Progenitor cell of endocrine pancreas (in vitro differentiated cells): ENCODE measurements at regions not wholly inside any gene's neighbourhood (a gene's known extent, or its start where the extent isn't known, plus 50 kb on each side); places are given as distances from the start of the nearest gene placed in this dataset.

Experiments
- DNase-seq: peaks from one replicate; pipeline ENCODE4 v3.0.0; 2021; ENCODE audit warnings: low spot score; ENCODE audit not compliant: unreplicated experiment
- H3K27ac Mint-ChIP-seq: 2 replicates; pipeline ENCODE4 v1.8.0; 2021; ENCODE audit warnings: mild to moderate bottlenecking, moderate library complexity, mixed read lengths
- H3K27me3 Mint-ChIP-seq: 2 replicates; pipeline ENCODE4 v1.8.0; 2021; ENCODE audit warnings: mixed read lengths
- H3K36me3 Mint-ChIP-seq: 2 replicates; pipeline ENCODE4 v1.8.0; 2022; ENCODE audit warnings: mixed read lengths; ENCODE audit not compliant: insufficient read depth
- H3K4me1 Mint-ChIP-seq: 2 replicates; pipeline ENCODE4 v1.8.0; 2021; ENCODE audit warnings: low read depth, mixed read lengths
- H3K4me3 Mint-ChIP-seq: 2 replicates; pipeline ENCODE4 v1.8.0; 2021; ENCODE audit warnings: low read depth, mild to moderate bottlenecking, moderate library complexity, mixed read lengths
- H3K9me3 Mint-ChIP-seq: 2 replicates; pipeline ENCODE4 v1.8.0; 2021; ENCODE audit warnings: low read depth, mixed read lengths
- CTCF ChIP-seq: fragments of 200-600 bp; sonication (generic); IDR thresholded peaks from one replicate; pipeline ENCODE4 v1.5.0; 2021; ENCODE audit warnings: antibody characterized with exemption, mild to moderate bottlenecking; ENCODE audit not compliant: unreplicated experiment

DNA sequence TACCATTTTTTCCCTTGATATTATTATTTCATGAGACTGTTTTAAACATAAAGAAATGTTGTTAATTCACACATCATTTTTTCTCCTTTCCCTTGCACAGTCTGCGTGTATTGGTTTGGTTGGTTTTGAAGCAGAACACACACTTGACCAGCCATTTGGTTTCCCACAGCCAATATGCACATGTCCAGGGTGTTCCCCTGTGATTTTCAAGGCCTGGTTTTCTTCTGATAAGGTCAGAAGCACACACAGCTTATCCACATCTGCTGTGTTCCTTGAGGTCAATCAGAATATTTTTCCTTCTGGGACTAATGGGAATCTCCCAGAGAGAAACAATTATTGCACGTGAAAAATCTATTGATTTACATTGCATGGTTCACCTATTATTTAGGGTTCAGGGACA, 103.2 kb upstream of the EFEMP1 start:
- H3K27me3 Mint-ChIP-seq, result peaks cover 3% of the 10 kb centered on the region
- H3K4me3 Mint-ChIP-seq, result no peak overlapping the region
- H3K4me1 Mint-ChIP-seq, result peaks cover 15% of the 10 kb centered on the region
- no peak for TF ChIP-seq CTCF
- H3K36me3 Mint-ChIP-seq, result no peaks in the 10 kb centered on the region
- no peaks in the 10 kb centered on the region for H3K9me3 Mint-ChIP-seq
- DNase-seq, result no peak
- no peak overlapping the region for H3K27ac Mint-ChIP-seq

DNA sequence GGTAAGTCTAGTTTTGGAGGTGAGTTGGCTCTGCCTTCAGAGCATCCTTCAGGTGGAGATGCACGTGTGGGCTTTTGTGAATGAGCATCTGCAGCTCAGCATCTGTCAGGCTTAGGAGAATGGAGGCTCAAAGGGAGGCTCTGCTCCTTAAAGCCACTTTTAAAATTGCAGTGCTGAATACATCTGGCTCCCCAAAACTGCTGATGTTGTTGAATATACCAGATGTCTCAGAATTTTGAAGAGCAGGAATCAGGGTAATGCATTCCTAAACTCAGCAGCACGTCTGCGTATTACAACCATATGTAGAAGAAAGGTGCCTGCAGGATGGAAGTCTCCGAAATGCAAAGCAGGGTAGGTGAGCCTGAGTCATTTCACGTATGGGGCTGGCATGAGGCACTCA, 106.5 kb upstream of the EFEMP1 start:
- Mint-ChIP-seq H3K27ac (no peak overlapping the region), H3K36me3 (no peaks in the 10 kb centered on the region), H3K4me3 (no peak overlapping the region), H3K4me1 (peaks cover 5% of the 10 kb centered on the region), H3K9me3 (no peaks in the 10 kb centered on the region), H3K27me3 (peaks cover 3% of the 10 kb centered on the region)
- DNase-seq, result no peak
- TF ChIP-seq CTCF, result no peak

- no peak for DNase-seq
- no peak for TF ChIP-seq CTCF
- no peak overlapping the region for H3K27ac Mint-ChIP-seq
- peaks cover 3% of the 10 kb centered on the region for H3K27me3 Mint-ChIP-seq
- H3K4me3 Mint-ChIP-seq, result no peak overlapping the region
- H3K9me3 Mint-ChIP-seq, result no peaks in the 10 kb centered on the region
- peaks cover 9% of the 10 kb centered on the region for H3K4me1 Mint-ChIP-seq
- H3K36me3 Mint-ChIP-seq, result no peaks in the 10 kb centered on the region
Measured at GRCh38 chr2:56030901-56031300, 107.3 kb upstream of the EFEMP1 start.

- Mint-ChIP-seq H3K9me3 (no peaks in the 10 kb centered on the region), H3K4me3 (no peak overlapping the region), H3K27ac (no peak overlapping the region), H3K4me1 (peaks cover 8% of the 10 kb centered on the region), H3K27me3 (peaks cover 3% of the 10 kb centered on the region), H3K36me3 (no peaks in the 10 kb centered on the region)
- no peak for DNase-seq
- TF ChIP-seq CTCF, result no peak
Measured at GRCh38 chr2:56034258-56034657, 110.7 kb upstream of the EFEMP1 start.

- peaks cover 3% of the 10 kb centered on the region for H3K9me3 Mint-ChIP-seq
- H3K27me3 Mint-ChIP-seq, result no peaks in the 10 kb centered on the region
- no peak for TF ChIP-seq CTCF
- H3K27ac Mint-ChIP-seq, result peak overlapping the region; percentile 4
- peaks cover 12% of the 10 kb centered on the region for H3K4me1 Mint-ChIP-seq
- DNase-seq, result no peak
- peaks cover 3% of the 10 kb centered on the region for H3K36me3 Mint-ChIP-seq
- no peak overlapping the region for H3K4me3 Mint-ChIP-seq
Measured at GRCh38 chr2:56040189-56040588, 116.6 kb upstream of the EFEMP1 start.
